ENCODE measurements at regions not wholly inside any gene's neighbourhood (a gene's known extent, or its start where the extent isn't known, plus 50 kb on each side); places are given as distances from the start of the nearest gene placed in this dataset.
A peak's percentile ranks its signal among the peaks of the same experiment; 100 is the strongest.

DNA sequence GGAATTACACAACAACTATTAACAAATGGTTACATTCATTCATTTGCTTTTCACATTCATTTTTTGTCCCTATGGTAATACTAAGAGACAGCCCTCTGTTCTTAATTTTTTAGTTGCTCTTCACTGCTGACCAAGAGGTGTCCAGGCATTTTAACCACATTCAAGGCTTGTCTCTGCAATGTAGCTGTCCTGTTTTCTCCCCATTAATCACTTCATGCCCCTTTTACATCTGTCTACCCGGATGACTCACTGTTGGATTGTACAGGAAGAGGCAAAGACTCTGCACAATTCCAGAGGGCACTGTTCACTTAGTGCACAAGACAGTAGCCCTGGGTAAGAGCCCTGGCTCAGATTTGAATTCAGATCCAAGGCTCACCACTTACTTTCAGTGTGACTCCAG lies 168.5 kb downstream of the NOC3L start:
- no peak for DNase-seq

DNA sequence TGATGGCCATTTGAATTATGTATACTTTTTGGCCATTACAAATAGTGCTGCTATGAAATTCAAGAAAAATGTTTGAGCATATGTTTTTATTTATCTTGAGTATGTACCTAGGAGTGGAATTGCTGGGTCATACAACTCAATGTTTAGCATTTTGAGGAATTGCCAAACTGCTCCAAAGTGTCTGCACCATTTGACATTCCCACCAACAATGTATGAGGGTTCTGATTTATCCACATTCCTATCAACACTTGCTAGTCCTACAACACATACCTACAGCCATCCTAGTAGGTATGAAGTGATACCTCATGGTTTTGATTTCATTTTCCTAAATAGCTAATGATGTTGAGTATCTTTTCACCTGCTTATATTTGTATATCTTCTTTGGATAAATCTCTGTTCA lies 165.5 kb downstream of the NOC3L start:
- no peak for DNase-seq

DNA sequence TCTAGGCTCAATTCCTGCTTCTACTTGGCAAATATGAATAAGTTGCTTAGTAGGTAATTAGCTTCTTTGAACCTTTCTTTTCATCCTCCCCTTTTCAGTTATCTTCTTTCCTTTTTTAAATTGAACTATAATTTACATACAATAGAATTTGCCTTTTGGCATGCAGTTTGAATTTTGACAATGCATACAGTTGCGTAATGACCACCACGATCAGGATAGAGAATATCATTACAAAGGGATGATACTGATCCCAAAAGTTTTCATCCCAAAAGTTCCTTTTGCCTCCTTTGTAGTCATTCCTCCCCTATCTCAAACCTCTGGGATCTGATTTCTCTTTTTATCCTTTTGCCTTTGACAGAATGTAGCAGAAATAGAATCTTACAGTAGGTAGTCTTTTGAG lies 164.4 kb downstream of the NOC3L start:
- DNase-seq = no peak

DNA sequence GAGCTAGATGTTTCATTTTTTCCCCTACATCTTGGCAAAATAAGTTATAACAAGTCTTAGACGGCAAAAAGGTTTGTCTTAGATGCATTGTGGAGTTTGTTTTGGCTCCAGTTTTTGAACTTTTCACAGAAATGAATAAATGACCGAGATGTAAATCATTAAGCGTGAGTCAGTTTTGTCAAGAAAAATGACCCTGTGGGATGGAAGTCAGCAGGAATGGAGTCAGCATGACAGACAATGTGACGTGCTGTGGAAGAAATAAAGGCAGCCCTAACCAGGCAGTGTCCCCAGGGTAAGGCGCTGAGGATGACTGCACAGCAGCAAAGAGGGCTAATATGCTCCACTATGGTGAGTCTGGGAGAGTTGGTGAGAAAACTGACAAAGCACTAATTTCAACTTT lies 163.2 kb downstream of the NOC3L start:
- no peak for DNase-seq

DNA sequence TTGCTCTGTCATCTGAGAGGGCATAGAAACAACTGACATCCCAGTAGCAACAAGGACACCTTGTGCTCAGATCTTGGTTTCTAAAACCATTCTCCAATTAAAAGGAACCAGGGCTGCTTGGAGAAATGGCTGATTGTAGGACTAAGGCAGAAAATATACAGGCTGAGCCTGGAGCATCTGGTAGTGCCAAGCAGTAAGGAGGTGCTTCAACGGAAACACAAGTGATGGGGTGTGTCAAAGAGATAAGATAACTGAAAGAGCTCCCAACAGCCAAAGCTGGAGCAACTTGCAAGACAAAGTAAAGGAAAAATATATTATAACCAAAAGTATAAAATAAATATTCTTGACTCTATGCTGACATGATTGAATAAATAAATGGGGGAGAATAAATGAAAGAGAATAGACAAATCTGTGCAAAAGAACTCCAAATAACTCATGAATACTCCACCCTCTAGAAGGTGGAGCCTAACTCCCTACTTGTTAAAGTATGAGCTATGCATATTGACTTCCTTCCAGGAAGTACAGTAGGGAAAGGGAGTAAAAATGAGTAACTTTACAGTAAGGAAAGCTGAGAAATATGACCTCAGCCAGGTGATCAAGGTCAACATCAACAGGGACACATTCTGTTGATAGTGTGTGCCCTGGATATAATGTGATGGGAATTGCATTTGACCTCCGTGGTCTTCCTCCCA lies 162.4 kb downstream of the NOC3L start:
- no peak for DNase-seq

- peak; percentile 51 for DNase-seq
Observed at GRCh38 chr10:94205396-94205831, 157.3 kb downstream of the NOC3L start.

DNA sequence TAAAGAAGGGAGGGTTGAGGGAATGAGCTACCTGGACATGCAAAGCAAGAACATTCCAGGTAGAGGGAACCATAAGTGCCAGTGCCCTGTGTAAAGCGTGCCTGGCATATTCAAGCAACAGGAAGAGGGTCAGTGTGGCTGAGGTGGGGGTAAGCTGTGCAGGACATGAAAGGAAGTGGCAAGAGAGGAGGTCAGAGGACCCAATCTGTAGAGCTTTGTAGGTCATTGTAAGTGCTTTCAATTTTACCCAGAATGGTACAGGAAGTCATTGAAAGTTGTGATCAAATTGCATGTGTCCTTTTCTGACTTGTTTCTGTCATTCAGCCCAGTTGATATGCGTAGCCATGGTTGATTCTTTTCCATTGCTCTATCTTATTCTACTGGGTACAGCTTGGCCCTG lies 156.6 kb downstream of the NOC3L start:
- no peak for DNase-seq

DNA sequence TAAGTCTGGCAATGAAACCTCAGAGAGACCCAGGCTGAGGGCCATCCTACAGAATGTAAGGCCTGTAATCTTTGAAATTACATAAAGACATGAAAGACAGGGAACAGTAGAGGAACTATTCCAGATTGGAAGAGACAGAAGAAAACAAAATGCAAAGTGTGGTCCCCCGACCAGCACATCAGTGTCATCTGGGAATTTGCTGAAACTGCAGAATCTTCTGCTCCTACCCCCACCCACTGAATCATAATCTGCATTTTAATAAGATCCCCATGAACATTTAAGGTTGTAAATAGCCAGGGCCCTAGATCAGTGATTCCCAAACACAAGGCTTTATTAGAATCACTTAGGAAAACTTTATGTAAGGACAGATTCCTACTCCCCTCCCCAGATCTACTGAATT lies 154.4 kb downstream of the NOC3L start:
- no peak for DNase-seq

GRCh38 chr10:94210440-94211168 lies 152.1 kb downstream of the NOC3L start:
- DNase-seq = peak; percentile 44

DNA sequence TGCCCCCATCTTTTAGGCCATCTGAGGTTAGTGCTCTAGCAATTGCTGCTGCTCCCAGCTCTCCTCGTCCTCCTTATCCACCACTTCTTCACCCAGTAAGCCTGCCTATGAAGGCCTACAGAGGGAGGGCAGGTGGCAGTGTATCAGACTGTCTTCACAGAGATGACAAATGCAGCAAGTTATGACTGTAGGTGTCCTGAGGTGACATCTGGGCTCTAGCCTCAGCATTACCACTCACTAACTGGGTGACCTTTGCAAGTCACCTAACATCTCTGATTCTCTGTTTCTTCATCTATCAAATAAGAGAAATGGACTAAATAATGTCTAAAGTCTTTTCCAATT lies 151.6 kb downstream of the NOC3L start:
- DNase-seq = no peak

DNA sequence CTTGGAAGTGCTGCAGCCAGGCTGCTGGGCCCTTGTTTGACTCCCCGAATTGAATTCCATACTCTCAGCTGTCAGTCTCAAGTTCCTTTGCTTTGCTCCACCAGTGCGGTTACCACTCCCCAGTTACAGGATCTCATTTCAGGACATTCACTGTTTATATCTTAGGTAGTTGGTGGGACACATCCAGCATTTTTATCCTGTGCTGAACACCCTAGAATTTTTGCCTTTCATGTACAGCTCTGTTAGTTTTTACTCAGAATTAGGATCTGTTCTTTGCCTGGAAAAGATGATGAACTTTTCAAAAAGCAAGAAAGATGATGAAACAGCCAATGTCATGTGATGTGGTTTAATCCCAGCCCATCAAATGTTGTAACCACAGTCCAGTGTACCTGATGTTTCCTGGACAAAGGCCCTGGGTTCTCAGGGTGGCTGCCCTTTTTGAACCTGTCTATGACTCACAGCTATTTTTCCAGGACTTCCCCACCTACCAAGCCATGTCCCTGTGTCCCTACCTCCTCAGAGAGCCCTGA lies 149.7 kb downstream of the NOC3L start:
- no peak for DNase-seq

GRCh38 chr10:94213980-94214379 lies 148.8 kb downstream of the NOC3L start:
- no peak for DNase-seq

- DNase-seq = no peak
Observed at GRCh38 chr10:94214481-94214893, 148.3 kb downstream of the NOC3L start.

DNA sequence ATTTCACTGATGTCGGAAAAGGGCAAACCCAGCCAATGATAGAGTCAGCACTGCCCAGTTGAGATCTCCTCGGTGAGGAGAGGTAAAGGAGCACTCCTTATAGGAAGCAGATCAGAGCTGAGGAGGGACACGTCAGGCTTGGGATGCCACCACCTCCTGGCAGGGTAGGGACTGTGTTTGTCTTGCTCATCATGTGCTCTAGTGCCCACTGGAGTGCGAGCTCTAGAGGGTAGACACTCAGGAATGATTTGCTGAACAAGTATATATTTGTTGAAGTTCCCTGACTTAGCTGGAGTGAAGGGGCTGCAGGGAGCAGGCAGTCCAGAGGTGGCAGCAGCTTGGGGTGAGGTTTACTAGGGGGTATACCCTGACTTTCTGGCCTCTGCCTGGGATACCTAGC lies 146.5 kb downstream of the NOC3L start:
- no peak for DNase-seq

GRCh38 chr10:94217411-94217810 lies 145.3 kb downstream of the NOC3L start:
- no peak for DNase-seq

GRCh38 chr10:94218493-94219183 lies 144.1 kb downstream of the NOC3L start:
- no peak for DNase-seq

DNA sequence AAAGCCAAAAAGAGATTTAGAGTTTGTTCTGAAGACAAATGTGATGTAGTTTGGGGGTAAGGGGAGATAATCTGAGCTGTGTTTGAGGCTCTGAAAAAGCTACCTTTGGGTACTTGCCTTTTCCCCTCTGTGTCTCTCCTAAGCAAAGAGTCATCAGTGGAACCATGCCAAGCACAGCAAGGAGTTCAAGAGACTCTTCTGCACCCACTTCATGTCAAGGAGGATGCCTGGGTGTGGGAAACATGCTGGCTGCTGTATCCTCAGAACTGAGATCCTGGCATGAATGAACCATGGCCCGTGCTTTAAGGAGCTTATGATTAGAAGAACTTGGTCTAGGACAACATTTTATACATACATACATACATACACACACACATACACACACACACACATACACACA lies 142.9 kb downstream of the NOC3L start:
- no peak for DNase-seq

DNA sequence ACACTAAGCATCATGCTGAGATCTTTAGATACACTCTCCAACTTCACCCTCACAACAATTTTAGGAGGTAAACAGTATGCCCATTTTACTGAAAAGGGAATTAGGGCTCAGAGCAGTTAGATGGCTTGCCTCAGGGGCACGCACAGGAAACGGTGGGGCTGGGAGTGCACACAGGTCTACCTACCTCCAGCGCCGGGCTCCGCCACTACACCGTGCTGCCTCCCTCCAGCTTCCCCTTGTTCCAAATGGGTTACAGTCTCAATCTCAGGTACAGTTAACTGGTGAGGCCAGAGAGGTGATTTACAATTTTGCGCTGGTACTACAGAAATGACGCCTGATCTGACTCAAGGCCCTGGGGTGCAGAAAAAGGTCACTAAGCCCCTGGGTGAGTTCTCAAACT lies 142.0 kb downstream of the NOC3L start:
- no peak for DNase-seq

DNA sequence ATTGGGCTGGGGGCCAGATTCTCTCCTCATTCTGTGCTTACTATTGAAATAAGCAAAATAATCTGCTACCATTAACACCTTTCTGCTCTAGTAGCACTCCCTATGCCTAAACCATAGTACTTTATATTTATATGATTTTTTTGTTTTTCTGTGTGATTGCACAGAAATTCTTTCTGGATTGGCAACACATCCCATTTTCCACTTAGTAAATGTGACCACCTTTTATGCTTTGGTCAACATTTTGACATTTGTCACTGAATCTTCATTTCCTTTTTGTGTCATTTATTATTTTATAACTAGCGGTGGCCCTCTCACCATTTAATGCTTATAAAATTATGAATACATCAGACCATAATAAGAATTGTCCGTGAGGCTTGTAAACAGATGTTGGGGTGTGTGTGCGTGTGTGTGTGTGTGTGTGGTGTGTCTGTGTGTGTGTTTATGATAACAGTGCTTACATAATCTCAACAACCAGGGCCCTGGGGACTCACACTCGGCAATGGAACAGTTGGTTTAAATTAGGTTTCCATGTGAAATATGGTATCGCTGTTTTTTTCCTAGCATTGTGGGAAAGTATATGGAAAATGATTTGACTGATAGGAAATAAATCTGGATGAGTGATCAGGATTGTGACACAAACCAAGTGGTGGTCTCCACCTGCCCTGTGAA lies 138.9 kb downstream of the NOC3L start:
- DNase-seq = peak; percentile 50

DNA sequence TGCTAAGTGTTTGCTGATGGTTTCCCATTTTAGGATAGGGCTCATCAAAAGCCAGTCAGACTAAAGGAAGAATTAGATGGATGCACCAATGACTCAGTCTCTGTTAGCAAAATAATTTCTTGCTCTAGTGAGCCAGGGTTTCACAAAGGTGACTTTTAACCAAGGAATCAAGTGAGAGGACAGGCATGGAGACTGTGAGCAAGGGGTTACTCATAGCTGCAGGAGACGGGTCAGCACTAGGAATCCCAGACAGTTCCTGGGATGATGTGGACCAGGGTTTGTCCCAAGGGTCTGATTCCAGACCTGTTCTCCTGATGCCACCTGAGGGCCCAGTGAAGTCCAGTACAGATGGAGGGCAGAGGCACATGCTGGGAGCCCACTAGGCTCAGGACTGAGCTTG lies 138.1 kb downstream of the NOC3L start:
- no peak for DNase-seq

DNA sequence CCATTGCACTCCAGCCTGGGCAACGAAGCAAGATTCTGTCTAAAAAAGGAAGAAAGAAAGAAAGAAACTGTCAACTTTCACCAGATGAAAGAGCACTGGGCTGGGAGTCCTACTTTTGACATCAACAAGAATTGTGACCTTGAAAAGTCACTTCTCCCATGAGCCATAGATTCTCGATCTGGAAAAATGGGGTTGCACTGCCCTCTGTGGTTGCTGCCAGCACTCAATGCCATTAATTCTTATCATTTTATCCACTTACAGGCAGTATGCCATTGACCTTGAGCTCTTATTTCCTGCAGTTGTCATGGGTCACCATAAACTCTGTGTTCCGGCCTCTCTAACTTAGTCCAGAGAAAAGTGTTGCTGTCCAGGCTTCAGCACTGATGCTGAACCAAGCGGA lies 137.2 kb downstream of the NOC3L start:
- DNase-seq = no peak

DNA sequence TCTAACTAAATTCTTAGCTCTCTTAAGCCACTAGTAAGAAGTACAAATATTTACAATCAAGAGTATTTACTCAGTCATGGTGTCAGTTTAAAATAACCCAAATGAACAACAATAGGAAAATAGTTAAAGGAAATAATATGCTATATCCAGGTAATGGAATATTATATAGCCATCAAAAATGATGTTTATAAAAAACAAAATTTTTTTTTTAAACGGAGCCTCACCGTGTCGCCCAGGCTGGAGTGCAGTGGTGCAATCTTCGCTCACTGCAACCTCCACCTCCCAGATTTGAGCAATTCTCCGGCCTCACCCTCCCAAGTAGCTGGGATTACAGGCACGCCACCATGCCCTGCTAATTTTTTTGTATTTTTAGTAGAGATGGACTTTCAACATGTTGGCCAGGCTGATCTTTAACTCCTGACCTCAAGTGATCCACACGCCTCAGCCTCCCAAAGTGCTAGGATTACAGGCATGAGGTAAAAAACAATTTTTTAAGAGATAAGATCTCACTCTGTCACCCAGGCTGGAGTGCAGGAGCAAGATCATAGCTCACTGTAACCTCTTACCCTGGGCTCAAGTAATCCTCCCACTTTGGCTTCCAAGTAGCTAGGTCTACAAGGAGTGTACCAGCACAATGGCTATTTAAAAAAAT lies 132.5 kb downstream of the NOC3L start:
- DNase-seq = no peak
